Astrocyte (in vitro differentiated cells and primary cell): ENCODE measurements at regions not wholly inside any gene's neighbourhood (a gene's known extent, or its start where the extent isn't known, plus 50 kb on each side); places are given as distances from the start of the nearest gene placed in this dataset.

ENCODE experiments used
- EZH2 ChIP-seq: IDR thresholded peaks from 2 replicates; pipeline ENCODE4 v1.6.1; 2012; ENCODE audit warnings: mild to moderate bottlenecking, low read length, inconsistent platforms; ENCODE audit not compliant: insufficient read depth
- TF ChIP-seq, protein P1 (sequence below): IDR thresholded peaks from 2 replicates; pipeline ENCODE4 v1.5.1; 2011; ENCODE audit warnings: low read depth, mild to moderate bottlenecking, inconsistent platforms, low read length, moderate library complexity; ENCODE audit not compliant: insufficient read depth

DNA sequence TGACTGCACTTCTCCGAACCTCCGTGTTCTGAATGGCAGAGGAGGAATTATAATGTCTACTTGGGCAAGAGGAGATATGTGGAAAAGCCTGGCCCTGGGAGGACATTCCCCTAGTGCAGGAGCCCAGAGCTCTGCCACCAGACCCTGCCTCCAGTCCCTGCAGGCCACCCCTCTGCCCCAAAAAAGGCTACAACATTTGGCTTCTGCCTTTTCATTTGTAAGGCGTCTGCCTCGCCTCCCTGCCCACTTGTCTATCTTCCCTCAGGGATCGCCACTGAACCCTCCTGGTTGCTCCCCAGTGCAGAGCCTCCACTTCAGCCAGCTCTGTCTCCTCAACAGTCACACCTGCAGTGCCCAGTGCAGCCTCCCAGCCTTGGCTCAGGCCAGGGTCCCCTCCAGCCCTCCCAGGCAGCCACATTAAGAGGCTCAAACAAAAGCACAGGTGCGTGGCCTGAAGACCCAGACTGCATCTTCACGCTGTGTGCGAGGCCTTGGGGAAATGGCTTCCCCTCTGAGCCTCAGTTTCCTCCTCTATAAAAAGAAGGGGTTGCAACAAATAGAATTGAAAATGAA, 125.9 kb upstream of the SMAD3 start:
- TF ChIP-seq, protein P1, sequence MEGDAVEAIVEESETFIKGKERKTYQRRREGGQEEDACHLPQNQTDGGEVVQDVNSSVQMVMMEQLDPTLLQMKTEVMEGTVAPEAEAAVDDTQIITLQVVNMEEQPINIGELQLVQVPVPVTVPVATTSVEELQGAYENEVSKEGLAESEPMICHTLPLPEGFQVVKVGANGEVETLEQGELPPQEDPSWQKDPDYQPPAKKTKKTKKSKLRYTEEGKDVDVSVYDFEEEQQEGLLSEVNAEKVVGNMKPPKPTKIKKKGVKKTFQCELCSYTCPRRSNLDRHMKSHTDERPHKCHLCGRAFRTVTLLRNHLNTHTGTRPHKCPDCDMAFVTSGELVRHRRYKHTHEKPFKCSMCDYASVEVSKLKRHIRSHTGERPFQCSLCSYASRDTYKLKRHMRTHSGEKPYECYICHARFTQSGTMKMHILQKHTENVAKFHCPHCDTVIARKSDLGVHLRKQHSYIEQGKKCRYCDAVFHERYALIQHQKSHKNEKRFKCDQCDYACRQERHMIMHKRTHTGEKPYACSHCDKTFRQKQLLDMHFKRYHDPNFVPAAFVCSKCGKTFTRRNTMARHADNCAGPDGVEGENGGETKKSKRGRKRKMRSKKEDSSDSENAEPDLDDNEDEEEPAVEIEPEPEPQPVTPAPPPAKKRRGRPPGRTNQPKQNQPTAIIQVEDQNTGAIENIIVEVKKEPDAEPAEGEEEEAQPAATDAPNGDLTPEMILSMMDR, result no peak
- TF ChIP-seq EZH2, result no peak
